GM21515 (cell line): ENCODE measurements at regions not wholly inside any gene's neighbourhood (a gene's known extent, or its start where the extent isn't known, plus 50 kb on each side); places are given as distances from the start of the nearest gene placed in this dataset.

Experiments used
- ATAC-seq: cut with Tn5 transposase; IDR thresholded peaks from one replicate; pipeline ENCODE4 v1.9.1; 2021; ENCODE audit not compliant: unreplicated experiment

- no peak for ATAC-seq
Observed at GRCh38 chr18:6605115-6605869, 124.2 kb upstream of the ARHGAP28 start.

- ATAC-seq, result no peak
Observed at GRCh38 chr18:6606411-6607085, 123.0 kb upstream of the ARHGAP28 start.

GRCh38 chr18:6607343-6607742 is 122.2 kb upstream of the ARHGAP28 start:
- no peak for ATAC-seq

GRCh38 chr18:6609666-6610264 is 119.8 kb upstream of the ARHGAP28 start:
- ATAC-seq, result no peak

- ATAC-seq, result no peak
Observed at GRCh38 chr18:6610466-6610865, 119.0 kb upstream of the ARHGAP28 start.

GRCh38 chr18:6613581-6613980 is 115.9 kb upstream of the ARHGAP28 start:
- ATAC-seq, result no peak

GRCh38 chr18:6614952-6615351 is 114.6 kb upstream of the ARHGAP28 start:
- ATAC-seq, result no peak

GRCh38 chr18:6616981-6617380 is 112.5 kb upstream of the ARHGAP28 start:
- ATAC-seq, result no peak

- ATAC-seq, result no peak
Observed at GRCh38 chr18:6621437-6621836, 108.1 kb upstream of the ARHGAP28 start.

- ATAC-seq, result no peak
Observed at GRCh38 chr18:6623278-6623677, 106.2 kb upstream of the ARHGAP28 start.

- no peak for ATAC-seq
Observed at GRCh38 chr18:6624271-6624660, 105.2 kb upstream of the ARHGAP28 start.

GRCh38 chr18:6624661-6625311 is 104.7 kb upstream of the ARHGAP28 start:
- ATAC-seq, result no peak

- no peak for ATAC-seq
Observed at GRCh38 chr18:6625481-6625880, 104.0 kb upstream of the ARHGAP28 start.

GRCh38 chr18:6626457-6626856 is 103.1 kb upstream of the ARHGAP28 start:
- no peak for ATAC-seq

GRCh38 chr18:6627645-6628044 is 101.9 kb upstream of the ARHGAP28 start:
- ATAC-seq, result no peak

- no peak for ATAC-seq
Observed at GRCh38 chr18:6628187-6628586, 101.3 kb upstream of the ARHGAP28 start.

GRCh38 chr18:6629635-6630140 is 99.8 kb upstream of the ARHGAP28 start:
- no peak for ATAC-seq

- no peak for ATAC-seq
Observed at GRCh38 chr18:6633310-6633709, 96.2 kb upstream of the ARHGAP28 start.

GRCh38 chr18:6636091-6636490 is 93.4 kb upstream of the ARHGAP28 start:
- no peak for ATAC-seq

- no peak for ATAC-seq
Observed at GRCh38 chr18:6638447-6638846, 91.1 kb upstream of the ARHGAP28 start.

- ATAC-seq, result no peak
Observed at GRCh38 chr18:6639305-6639704, 90.2 kb upstream of the ARHGAP28 start.
